GM18499 (cell line): ENCODE measurements at regions not wholly inside any gene's neighbourhood (a gene's known extent, or its start where the extent isn't known, plus 50 kb on each side); places are given as distances from the start of the nearest gene placed in this dataset.
"Not testable (repeated sequence)": the region's sequence is repeated elsewhere in the genome, so short reads cannot be mapped to it uniquely, and the experiment has no call there.

Experiments used
- ATAC-seq: cut with Tn5 transposase; IDR thresholded peaks from one replicate; pipeline ENCODE4 v1.9.1; 2021; ENCODE audit warnings: moderate number of reproducible peaks; ENCODE audit not compliant: insufficient read depth, unreplicated experiment

DNA sequence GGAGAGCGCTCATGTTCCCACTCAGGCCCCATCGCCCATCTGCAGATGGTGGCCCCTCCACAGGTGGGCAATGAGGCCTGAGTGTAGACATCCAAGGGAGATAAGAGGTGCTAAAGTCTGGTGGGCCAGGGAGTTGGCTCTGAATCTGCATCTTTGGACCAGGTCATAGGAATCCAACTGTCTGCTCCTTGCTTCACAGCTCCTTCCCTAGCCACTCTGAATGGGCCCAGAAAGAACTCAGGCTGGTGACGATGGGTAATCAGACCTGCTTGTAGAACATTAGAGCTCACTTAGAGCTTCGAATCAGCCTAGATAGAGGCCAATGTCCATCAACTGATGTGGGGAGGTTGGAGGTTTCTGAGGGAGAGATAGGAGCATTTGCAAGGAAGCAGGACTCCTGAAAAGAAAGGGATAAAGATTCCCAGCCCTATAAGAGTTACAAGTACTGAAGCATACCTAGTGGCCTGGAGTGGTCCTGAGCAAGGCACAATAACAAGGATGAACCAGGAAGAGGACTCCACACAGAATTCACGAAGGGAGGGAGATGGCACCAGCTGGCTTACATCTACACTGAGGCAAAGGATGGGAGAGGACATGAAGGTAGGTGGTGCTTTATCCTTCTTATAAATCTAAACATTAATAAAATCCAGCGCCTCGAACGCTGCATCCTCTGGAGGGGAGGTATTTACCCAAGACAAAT lies 132.8 kb upstream of the ALDH1B1 start:
- no peak for ATAC-seq

DNA sequence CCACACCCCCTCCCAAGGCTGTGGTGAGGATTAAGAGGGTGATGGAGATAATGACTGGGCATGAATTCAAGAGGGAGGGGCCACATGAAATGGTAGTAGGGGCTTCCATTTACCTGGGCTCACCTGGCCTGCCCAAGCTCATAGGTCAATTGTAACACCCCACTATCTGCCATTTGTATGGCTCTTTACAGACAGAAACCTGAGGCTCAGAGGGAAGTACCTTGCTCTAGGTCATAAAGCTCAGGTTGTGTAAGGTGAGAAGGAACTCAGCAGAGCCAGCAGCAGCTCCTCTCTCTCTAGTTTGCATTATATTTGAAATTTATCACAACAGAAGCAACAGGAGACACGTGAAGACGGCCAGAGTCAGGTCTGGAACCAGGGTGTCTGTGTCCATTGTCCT lies 133.4 kb upstream of the ALDH1B1 start:
- no peak for ATAC-seq

DNA sequence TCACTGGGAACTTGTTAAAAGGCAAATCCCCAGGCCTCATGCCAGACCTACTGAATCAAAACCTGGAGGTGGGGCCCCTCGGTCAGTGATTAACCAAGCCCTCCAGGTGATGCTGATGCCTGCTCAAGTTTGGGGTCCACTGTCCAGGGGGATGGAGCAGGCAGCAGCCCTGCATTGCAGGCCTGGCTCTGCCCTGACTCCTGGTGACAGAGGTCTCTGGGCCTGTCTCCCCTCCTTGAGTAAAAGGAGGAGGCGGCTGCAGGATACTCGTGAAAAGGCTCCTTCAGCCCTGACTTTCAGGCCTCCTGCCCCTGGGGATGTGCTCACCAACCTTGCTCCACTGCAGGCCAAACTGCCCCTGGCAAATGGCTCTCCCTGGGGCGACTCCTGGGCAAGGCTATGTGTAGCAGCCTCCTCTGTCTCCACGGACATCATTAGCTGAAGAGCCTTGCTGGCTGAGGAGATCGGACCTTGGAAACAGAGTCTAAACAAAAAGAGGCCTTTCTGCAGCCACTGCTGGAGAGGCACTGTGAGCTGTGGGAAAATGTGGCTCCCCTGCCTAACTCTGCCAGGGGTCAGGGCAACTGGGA lies 134.8 kb upstream of the ALDH1B1 start:
- no peak for ATAC-seq

DNA sequence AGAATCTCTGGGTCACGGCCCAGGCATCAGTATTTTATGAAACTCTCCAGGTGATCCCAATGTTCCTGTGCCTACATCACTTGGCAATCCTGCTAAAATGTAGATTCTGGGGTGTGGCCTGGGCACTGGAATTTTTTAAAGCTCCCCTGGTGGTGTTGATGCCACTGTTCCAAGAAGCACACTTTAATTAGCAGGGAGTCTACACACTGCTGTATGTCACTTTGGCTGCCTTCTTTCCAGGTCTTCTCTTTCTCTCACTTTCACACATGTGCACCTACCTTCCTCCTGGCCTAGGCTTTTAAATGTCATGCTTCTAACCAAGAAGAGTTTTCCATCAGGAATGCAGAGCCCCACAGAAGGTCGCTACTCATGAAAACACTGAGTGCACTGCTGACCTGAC lies 136.0 kb upstream of the ALDH1B1 start:
- ATAC-seq, result no peak

DNA sequence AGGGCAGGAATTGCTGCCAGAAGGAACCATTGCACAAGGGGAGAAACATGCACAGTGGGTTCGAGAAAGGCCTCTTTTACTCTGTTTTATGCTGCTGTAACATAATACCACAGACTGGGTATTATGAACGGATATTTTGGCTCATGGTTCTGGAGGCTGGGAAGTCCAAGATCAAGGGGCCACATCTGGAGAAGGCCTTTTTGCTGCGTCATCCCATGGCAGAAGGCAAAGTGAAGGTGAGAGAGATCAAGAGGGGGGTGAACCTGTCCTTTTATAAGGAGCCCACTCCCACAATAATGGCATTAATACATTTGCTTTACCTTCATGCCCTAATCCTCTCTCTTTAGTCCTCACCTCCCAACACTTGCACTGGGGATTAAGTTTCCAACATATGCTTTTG lies 136.9 kb upstream of the ALDH1B1 start:
- ATAC-seq, result no peak

DNA sequence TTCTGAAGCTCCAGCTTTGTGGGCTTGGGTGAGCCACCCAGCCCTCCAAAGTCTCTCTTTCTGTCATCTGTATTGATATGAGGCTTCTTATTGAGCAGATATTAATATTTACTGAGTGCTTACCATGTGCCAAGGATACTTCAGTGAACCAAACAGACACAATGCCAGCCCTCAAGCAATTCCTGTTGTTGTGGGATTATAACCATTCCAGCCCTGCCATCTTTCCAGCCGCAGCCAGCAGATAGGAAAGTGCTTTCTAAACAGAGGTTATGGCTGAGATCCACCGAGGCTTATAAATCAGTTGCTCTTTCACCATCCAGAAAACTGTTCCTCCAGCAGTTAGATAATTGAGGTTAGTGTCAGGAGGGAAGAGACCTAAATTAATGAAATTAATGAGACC lies 137.7 kb upstream of the ALDH1B1 start:
- ATAC-seq, result no peak

DNA sequence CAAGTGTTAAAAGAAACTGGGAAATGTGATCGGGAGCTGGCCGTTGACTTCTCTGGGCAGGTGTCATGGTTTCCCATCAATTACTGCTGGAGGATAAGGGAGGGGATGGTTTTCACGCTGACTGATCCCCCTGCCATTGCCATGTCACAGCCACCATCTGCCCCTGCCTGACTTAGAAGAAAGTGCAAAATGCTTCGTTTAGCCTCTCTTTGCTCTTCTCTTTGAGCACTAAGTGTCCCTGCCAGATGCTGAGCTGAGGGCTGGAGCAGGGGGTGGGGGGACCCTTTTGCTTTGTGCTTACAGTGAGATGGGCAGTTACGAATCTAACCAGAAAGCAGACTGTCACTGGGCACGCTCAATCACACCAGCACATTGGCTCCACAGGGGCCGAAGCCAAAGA lies 138.4 kb upstream of the ALDH1B1 start:
- no peak for ATAC-seq

DNA sequence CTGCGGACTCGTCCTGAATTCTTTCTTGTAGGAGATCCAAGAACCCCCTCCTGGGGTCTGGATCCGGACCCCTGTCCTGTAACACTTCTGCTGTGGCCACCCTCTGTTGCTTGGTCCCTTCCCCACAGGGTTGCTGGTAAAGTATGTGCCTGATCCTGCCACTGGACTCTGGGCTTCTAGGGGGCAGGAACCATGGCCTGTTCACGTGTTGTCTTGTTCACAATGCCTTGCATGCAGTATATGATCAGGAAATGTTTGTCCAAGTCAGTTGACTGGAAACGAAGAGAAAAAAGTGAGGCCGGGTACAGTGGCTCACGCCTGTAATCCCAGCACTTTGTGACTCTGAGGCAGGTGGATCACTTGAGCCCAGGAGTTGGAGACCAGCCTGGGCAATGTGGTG lies 139.3 kb upstream of the ALDH1B1 start:
- no peak for ATAC-seq

DNA sequence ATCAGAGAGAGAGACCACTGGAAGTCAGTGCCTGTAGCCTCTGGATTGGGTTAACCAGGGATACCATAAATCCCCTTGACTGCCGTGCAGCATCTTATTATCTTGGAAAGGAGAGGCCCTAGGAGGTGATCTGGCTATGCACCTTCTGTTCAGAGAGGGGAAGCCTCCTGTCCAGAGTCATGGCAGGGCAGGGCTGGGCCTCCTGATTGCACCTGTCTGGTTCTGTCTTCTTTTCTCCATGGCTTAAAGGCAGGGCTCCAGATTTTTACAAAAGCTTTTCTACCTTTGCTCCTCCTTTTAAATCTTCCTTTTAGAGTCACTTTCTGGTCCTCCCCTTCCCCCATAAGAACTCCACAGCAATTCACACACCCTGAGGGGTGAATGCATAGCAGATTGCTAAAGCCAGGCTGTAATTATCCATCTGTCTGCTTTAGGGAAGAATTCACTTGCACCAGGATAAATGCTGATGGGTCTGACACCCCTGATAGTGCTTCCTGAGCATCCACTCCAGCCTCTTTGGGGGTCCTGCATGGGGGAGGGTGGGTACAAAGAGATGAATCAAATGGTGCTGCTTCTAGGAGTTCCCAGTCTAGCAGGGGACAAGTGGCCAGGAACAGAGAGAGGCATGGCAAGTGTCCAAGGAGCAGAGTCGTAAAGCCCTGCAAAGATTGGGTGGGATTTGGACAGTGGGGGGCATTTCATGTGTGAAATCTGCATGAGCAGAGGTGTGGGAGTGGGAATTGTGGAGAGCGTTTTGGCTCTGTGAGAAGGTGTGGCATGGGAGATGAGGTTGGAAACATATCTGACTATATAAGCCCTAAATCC lies 141.3 kb upstream of the ALDH1B1 start:
- ATAC-seq, result no peak

DNA sequence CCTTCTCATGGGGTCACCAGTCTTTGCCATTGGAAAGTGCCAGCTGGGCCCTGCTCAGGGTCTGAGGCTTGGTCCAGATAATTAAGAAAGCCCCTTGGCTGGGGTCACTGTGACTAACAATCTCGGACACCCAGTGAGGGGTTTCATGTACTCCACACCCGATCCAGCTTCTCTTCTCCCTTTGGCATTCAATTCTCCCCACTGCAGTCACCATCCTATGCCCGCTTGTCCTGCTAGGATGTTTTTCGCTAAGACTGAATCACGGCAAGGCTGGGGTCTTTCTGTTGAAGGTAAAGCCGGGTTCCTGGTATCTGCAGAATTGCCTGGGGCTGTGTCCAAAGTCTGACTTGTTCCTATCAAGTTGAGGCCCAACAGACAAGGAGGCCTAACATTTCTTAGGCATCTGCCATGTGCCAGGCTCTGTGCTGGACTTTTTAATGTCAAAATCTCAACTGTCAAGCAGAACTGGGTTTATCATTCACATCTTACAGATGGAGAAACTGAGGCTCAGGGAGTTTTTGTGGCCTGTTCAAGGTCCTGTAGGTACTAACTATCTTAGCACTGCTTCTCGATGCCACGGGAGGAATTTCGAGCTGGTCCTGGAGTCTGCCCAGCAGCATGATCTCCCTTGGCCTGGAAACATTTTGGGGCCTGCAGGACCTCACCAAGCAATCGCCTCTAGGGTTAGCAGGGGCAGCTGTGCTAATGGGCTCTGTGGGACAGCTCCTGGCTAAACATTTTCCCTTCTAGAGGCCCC lies 142.0 kb upstream of the ALDH1B1 start:
- ATAC-seq, result no peak

DNA sequence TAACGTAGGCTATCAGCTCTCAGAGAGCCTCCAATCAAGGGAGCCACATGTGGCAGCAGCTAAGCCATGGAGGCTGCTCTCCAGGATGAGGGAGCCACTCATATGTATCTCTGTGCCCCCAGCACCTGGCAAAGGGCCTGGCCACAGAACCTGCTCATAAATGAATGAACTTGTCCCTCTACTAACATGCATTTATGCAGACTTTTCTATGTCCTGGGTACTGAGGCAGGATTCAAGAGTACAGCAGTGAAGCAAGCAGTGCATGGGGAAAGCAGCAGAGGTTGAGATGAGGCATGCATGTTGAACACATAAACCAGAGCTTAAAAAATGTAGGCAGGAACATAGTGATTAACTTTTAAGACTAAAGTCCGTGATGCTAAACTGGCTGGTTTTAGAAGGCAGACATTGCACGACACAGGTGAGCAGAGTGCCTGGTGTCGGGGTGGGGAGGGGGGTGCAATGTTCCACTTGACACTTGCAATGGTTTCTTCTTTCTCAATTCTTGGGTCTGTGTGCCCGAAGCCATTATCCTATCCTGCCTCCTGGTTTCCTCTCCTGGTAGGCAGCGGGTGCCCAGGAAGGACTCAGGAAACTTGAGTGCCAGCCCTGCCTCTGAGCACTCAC lies 142.8 kb upstream of the ALDH1B1 start:
- ATAC-seq, result no peak

DNA sequence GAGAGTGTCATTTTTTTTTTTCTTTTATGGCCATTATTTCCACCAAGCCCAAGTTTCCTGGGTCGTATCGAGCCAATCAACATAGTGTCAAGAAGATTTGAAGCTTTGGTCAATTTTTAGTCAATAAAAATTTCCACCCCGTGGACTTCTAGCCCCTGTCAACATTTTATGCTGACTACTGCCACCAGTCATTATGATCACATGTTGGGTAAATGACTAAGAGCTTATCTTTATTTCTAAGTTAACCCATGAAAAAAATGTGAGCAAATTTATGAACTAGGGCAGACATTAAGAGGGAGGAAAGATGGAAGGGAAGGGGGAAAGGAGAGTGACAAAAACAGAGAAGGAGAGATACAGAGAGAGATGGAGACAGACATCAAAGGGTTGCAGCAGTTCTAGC lies 143.5 kb upstream of the ALDH1B1 start:
- ATAC-seq, result no peak

DNA sequence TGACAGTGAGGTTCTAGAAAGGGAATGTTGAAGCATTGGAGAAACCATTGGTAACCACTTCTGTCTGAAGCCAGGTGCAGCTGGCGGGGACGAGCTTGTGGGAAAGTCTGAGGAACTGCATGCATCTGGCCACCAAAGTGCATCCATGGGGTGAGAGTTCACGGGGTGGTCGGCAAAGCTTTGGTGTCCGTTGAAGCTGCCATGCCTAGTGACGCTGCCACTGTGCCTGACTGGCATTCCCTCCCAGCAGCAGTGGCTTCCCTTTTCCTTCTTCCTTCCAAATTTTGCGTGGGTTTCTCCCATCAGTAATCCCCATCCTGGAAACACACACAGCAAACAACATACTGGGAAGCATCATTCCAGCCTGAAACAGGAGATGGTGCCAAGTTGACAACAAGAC lies 145.7 kb upstream of the ALDH1B1 start:
- no peak for ATAC-seq

DNA sequence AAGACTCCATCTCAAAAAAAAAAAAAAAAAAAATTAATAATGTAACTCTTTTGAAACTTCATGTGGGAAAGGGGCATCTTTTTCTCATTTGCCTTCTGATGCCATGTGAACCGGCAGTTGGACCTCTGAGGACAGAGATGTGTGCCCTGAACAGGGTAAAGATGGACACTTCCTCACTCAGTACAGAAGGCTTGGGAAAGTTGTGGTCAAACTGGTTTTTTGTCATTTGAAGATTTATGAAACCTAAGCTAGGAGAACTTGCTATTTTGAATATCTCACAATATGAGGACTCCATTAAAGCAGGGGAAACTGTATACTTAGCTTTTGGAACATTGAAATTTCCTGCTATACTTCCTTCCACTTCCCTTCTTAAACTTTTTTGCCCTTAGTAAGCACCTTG lies 147.5 kb upstream of the ALDH1B1 start:
- ATAC-seq, result no peak

DNA sequence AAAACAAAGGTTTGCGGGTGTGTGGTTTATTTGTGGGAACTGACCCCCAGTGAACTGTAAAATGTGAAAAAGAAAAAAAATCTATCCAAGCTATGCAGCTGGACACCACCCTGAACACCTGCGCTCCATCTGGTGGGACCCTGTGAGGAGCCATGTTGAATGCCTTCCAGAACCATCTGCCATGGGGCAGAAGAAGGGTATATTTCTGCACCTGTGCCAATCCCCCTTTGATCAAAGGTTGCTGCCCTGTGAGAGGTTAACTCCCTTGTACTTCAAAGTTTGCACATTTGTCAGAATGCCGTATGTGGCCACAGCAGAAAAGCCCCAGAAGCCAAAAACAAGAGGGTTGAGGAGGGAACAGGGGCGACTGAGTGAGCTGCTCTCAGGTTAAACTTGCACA lies 148.5 kb upstream of the ALDH1B1 start:
- no peak for ATAC-seq

DNA sequence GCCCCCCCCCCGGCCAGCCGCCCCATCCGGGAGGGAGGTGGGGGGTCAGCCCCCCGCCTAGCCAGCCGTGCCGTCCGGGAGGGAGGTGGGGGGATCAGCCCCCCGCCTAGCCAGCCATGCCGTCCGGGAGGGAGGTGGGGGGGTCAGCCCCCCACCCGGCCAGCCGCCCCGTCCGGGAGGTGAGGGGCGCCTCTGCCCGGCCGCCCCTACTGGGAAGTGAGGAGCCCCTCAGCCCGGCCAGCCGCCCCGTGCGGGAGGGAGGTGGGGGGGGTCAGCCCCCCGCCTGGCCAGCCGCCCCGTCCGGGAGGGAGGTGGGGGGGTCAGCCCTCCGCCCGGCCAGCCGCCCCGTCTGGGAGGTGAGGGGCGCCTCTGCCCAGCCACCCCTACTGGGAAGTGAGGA lies 150.4 kb upstream of the ALDH1B1 start:
- not testable (repeated sequence) for ATAC-seq

DNA sequence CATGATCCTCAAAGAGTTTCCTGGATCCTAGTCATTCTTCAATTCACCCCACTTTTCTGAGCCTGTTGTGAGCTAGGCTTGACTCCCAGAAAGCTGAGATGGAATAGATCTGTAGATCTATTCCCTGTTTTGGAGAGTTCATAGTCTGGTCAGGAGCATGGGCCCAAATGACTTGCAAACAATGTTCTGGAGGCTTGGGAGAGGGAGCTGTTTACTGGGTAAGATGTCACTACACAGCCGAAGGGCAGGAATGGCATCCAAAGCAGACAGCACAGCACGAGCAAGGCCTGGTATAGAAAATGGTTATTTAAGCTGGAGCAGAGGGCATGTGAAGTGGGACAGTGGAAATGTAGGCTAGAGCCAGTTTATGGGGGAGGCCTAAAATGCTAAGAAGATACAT lies 152.5 kb upstream of the ALDH1B1 start:
- ATAC-seq, result no peak

DNA sequence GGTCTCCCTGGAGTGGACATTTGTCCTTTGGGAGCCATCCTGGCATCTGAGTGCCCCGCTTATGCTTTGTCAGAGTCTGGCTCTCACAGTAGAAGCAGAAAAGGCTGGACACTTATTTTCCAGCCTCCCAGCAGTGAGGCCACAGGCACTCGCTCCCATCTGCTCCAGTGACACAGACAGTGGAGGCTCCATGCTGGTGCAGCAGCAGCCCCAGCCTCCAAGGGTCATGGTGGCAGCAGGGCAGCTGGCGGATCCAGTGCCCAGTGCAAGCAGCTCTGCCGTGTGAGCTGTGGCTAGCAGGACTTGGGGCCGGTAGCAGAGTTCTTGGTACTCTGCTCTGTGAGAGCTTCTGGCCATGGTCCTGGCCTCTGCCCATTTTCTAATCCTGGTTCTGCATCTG lies 157.3 kb upstream of the ALDH1B1 start:
- ATAC-seq, result no peak

DNA sequence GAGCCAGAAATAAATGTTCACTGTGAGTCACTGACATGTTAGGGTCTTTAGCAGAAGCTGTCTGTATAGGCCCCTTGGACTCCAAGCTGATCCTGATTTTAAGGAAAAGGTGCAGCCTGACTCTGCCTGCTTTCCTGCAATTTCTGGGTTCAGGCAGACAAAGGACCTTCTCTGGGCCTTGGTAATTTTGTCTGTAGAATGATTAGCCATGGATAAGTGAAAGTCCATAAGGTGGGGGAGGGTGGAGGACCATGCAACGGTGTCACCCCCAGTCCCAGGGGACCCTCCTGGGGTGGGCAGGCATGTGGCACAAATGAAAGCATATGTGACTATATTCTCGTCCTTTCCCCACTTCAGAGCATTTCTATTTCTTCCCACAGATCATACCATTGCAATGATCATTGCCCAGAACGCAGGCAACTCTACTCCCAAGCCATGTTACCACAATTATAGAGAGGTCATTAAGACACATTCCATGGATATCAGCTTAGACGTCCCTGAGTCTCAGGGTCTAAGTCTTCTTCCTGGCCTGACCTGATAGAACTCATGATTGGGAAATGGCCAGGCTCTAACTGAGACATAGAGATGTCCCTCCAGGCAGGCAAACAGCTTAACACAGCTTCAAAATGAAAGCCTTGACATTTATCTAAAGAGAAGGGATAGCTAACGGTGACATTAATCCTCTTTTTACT lies 157.9 kb upstream of the ALDH1B1 start:
- ATAC-seq, result no peak

DNA sequence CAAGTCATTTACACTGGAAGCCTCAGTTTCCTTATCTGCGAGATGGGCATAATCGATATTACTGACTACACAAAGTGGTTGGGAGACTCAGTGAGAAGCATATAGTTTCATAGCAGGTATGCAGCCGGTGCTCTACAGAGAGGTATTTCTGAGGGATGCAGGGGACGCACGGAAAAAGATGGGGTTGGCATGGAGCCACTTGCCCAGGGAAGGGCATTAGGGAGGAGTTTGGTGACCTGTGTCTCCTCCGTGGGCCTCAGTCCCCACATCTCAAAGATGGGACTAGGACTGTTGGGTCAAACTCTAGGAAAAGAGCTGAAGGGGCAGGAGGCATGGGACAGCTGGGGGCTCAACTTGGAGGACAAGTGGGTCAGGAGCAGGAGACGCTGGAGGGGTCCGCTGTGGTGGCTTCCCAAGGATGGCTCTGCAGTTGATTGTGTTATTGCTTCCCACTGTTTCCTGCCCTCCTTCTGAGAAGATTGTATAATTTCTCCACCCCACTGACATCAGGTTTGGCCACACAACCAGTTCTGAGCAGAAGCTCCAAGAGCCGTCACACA lies 158.6 kb upstream of the ALDH1B1 start:
- no peak for ATAC-seq
